ENCODE measurements at regions not wholly inside any gene's neighbourhood (a gene's known extent, or its start where the extent isn't known, plus 50 kb on each side); places are given as distances from the start of the nearest gene placed in this dataset.

DNA sequence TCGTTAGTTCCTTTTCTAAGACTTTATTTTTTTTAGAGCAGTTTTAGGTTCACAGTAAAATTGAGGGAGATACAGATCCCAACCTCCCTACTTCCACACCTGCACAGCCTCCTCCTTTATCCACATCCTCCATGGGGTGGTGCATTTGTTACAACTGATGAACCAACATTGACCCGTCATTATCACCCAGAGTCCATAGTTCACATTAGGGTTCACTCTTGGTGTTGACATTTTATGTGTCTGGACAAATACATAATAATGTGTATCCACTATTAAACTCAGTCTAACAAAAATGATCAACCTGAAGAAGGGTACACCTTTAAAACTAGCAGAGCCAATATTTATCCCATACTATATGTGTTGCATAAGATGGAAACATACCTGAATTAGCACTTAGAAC, 130.4 kb upstream of the CCDC28A start:
- ATAC-seq (no peak), DNase-seq (no peak)
- no peaks in the 10 kb centered on the region for H3K27me3 Mint-ChIP-seq
- H3K4me3 Mint-ChIP-seq, result no peak overlapping the region
- no peaks in the 10 kb centered on the region for H3K36me3 ChIP-seq (ENCODE audit: control insufficient read depth in 2 of 3, insufficient read depth in 3 of 3, low read length in 3 of 3)
- no peak overlapping the region for H3K4me3 ChIP-seq (ENCODE audit: low read length)
- ChIA-PET POLR2A (no interaction called here), CTCF (no interaction called here)
- no peaks in the 10 kb centered on the region for H3K4me1 Mint-ChIP-seq
- no peaks in the 10 kb centered on the region for H3K4me1 ChIP-seq (ENCODE audit: control insufficient read depth in 2 of 2, insufficient read depth in 2 of 2, low read length in 2 of 2)
- no peak overlapping the region for H3K27ac ChIP-seq (ENCODE audit: low read depth, low read length)
- H3K9me3 ChIP-seq (ENCODE audit: control insufficient read depth in 2 of 3, low read length in 3 of 3), result no peaks in the 10 kb centered on the region
- no peaks in the 10 kb centered on the region for H3K27me3 ChIP-seq (ENCODE audit: control insufficient read depth in 2 of 2, insufficient read depth in 2 of 2, low read length in 2 of 2)
- no peak overlapping the region for H3K27ac Mint-ChIP-seq
- intact Hi-C loops (cut with micrococcal nuclease), result no loop called here
- H3K9me3 Mint-ChIP-seq, result peaks cover 0 to 2% (median 0%) of the 10 kb centered on the region in 11 donors
- H3K36me3 Mint-ChIP-seq, result no peaks in the 10 kb centered on the region

DNA sequence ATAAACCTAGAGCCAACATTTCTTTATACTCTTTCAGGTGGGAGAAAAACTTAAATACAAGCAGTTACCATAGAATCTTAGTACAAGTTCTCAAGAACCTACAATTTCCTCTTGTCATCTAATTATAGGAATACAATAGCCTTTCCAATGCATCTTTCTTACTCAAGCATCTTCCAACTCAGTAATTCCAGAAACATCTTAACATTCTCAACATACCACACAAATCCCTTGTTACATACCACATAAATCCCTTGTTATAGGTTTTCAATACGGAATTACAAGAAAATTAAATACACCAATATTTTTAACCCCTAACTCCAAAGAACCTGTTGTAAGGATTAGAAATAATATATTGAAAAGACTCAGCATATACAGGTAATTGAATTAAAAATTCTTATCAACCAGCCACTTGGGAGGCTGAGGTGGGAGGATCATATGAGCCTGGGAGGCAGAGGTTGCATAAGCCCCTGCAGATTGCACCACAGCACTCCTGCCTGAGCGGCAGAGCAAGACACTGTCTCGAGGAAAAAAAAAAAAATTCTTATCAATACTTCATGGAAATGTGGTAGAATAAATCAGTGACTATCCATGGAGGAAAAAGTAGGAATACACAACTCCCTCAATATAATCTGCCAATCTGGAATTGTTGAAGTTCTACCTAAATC, 127.5 kb upstream of the CCDC28A start:
- H3K9me3 Mint-ChIP-seq, result peaks cover 0 to 2% (median 0%) of the 10 kb centered on the region in 11 donors
- peaks cover 0 to 4% (median 0%) of the 10 kb centered on the region in 5 donors for H3K27me3 Mint-ChIP-seq
- H3K27me3 ChIP-seq (ENCODE audit: control insufficient read depth in 2 of 2, insufficient read depth in 2 of 2, low read length in 2 of 2), result no peaks in the 10 kb centered on the region
- H3K27ac ChIP-seq (ENCODE audit: low read depth, low read length), result no peak overlapping the region
- no peaks in the 10 kb centered on the region for H3K4me1 Mint-ChIP-seq
- no peak overlapping the region for H3K27ac Mint-ChIP-seq
- ATAC-seq (no peak), DNase-seq (no peak)
- ChIA-PET CTCF (no interaction called here), POLR2A (no interaction called here)
- no peak overlapping the region for H3K4me3 ChIP-seq (ENCODE audit: low read length)
- no peaks in the 10 kb centered on the region for H3K9me3 ChIP-seq (ENCODE audit: control insufficient read depth in 2 of 3, low read length in 3 of 3)
- H3K36me3 Mint-ChIP-seq, result no peaks in the 10 kb centered on the region
- intact Hi-C loops (cut with micrococcal nuclease), result no loop called here
- H3K4me3 Mint-ChIP-seq, result no peak overlapping the region
- no peaks in the 10 kb centered on the region for H3K36me3 ChIP-seq (ENCODE audit: control insufficient read depth in 2 of 3, insufficient read depth in 3 of 3, low read length in 3 of 3)
- H3K4me1 ChIP-seq (ENCODE audit: control insufficient read depth in 2 of 2, insufficient read depth in 2 of 2, low read length in 2 of 2), result no peaks in the 10 kb centered on the region

- ATAC-seq (no peak), DNase-seq (no peak)
- H3K4me1 ChIP-seq (ENCODE audit: control insufficient read depth in 2 of 2, insufficient read depth in 2 of 2, low read length in 2 of 2), result no peaks in the 10 kb centered on the region
- intact Hi-C loops (cut with micrococcal nuclease), result no loop called here
- H3K9me3 ChIP-seq (ENCODE audit: control insufficient read depth in 2 of 3, low read length in 3 of 3), result no peaks in the 10 kb centered on the region
- Mint-ChIP-seq H3K9me3 (peaks cover 0 to 2% (median 0%) of the 10 kb centered on the region in 11 donors), H3K4me1 (no peaks in the 10 kb centered on the region), H3K27me3 (peaks cover 0 to 4% (median 0%) of the 10 kb centered on the region in 5 donors), H3K27ac (no peak overlapping the region), H3K4me3 (no peak overlapping the region), H3K36me3 (no peaks in the 10 kb centered on the region)
- ChIA-PET POLR2A (no interaction called here), CTCF (interaction anchor here (0.8 kb wide), 1 partner anchor 88 kb away, joined by 3 read pairs; no protein-coding TSS in a partner anchor)
- no peaks in the 10 kb centered on the region for H3K27me3 ChIP-seq (ENCODE audit: control insufficient read depth in 2 of 2, insufficient read depth in 2 of 2, low read length in 2 of 2)
- H3K4me3 ChIP-seq (ENCODE audit: low read length), result no peak overlapping the region
- H3K36me3 ChIP-seq (ENCODE audit: control insufficient read depth in 2 of 3, insufficient read depth in 3 of 3, low read length in 3 of 3), result no peaks in the 10 kb centered on the region
- H3K27ac ChIP-seq (ENCODE audit: low read depth, low read length), result no peak overlapping the region
These were observed 126.6 kb upstream of the CCDC28A start for GRCh38 chr6:138647006-138647405.

- intact Hi-C loops (cut with micrococcal nuclease), result no loop called here
- CTCF ChIA-PET, result no interaction called here
- H3K4me1 Mint-ChIP-seq, result no peaks in the 10 kb centered on the region
- POLR2A ChIA-PET, result no interaction called here
- H3K27ac Mint-ChIP-seq, result no peak overlapping the region
- peaks cover 0 to 2% (median 0%) of the 10 kb centered on the region in 11 donors for H3K9me3 Mint-ChIP-seq
- ATAC-seq (no peak), DNase-seq (no peak)
- peaks cover 0 to 5% (median 0%) of the 10 kb centered on the region in 5 donors for H3K27me3 Mint-ChIP-seq
- Histone ChIP-seq H3K4me3 (ENCODE audit: low read length) (no peak overlapping the region), H3K9me3 (ENCODE audit: control insufficient read depth in 2 of 3, low read length in 3 of 3) (no peaks in the 10 kb centered on the region), H3K4me1 (ENCODE audit: control insufficient read depth in 2 of 2, insufficient read depth in 2 of 2, low read length in 2 of 2) (no peaks in the 10 kb centered on the region), H3K36me3 (ENCODE audit: control insufficient read depth in 2 of 3, insufficient read depth in 3 of 3, low read length in 3 of 3) (no peaks in the 10 kb centered on the region), H3K27ac (ENCODE audit: low read depth, low read length) (no peak overlapping the region), H3K27me3 (ENCODE audit: control insufficient read depth in 2 of 2, insufficient read depth in 2 of 2, low read length in 2 of 2) (no peaks in the 10 kb centered on the region)
- H3K36me3 Mint-ChIP-seq, result no peaks in the 10 kb centered on the region
- H3K4me3 Mint-ChIP-seq, result no peak overlapping the region
These were observed 125.4 kb upstream of the CCDC28A start for GRCh38 chr6:138648127-138648526.

- Mint-ChIP-seq H3K9me3 (no peaks in the 10 kb centered on the region), H3K4me1 (peaks cover 0 to 11% (median 6%) of the 10 kb centered on the region in 7 donors), H3K27ac (no peak overlapping the region), H3K4me3 (no peak overlapping the region), H3K27me3 (peaks cover 0 to 19% (median 2%) of the 10 kb centered on the region in 5 donors), H3K36me3 (no peaks in the 10 kb centered on the region)
- intact Hi-C loops (cut with micrococcal nuclease), result no loop called here
- Histone ChIP-seq H3K36me3 (ENCODE audit: control insufficient read depth in 2 of 3, insufficient read depth in 3 of 3, low read length in 3 of 3) (no peaks in the 10 kb centered on the region), H3K4me3 (ENCODE audit: low read length) (no peak overlapping the region), H3K4me1 (ENCODE audit: control insufficient read depth in 2 of 2, insufficient read depth in 2 of 2, low read length in 2 of 2) (no peaks in the 10 kb centered on the region), H3K27ac (ENCODE audit: low read depth, low read length) (no peak overlapping the region), H3K9me3 (ENCODE audit: control insufficient read depth in 2 of 3, low read length in 3 of 3) (no peaks in the 10 kb centered on the region), H3K27me3 (ENCODE audit: control insufficient read depth in 2 of 2, insufficient read depth in 2 of 2, low read length in 2 of 2) (no peaks in the 10 kb centered on the region)
- ChIA-PET CTCF (no interaction called here), POLR2A (no interaction called here)
- no peak for DNase-seq
- ATAC-seq, result no peak
These were observed 122.1 kb upstream of the CCDC28A start for GRCh38 chr6:138651491-138651890.

DNA sequence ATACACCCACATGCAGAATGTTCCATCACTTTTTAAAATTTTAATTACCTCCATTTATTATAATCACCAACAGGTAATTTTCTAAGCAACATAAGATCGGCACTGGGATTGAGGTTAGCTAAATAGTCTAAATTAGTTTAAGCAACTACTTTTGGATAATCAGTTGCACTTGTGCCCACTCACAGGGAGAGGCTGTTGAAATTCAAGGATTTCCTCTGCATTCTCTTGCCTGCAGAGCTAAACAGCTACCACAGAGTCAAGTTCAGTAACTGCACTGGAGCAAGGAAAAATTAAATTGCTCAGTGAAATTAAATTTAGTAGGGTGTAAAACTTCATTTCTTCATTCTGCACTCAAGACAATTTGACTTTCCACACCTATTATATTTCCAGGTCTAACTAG, 120.7 kb upstream of the CCDC28A start:
- Mint-ChIP-seq H3K4me3 (no peak overlapping the region), H3K36me3 (no peaks in the 10 kb centered on the region), H3K27me3 (peaks cover 0 to 28% (median 5%) of the 10 kb centered on the region in 5 donors), H3K9me3 (no peaks in the 10 kb centered on the region), H3K27ac (no peak overlapping the region), H3K4me1 (peaks cover 0 to 11% (median 6%) of the 10 kb centered on the region in 7 donors)
- ChIA-PET CTCF (interaction anchor here (0.6 kb wide), 1 partner anchor 994 kb away, joined by 3 read pairs; no protein-coding TSS in a partner anchor), POLR2A (no interaction called here)
- intact Hi-C loops (cut with micrococcal nuclease), result no loop called here
- Histone ChIP-seq H3K27ac (ENCODE audit: low read depth, low read length) (no peak overlapping the region), H3K4me1 (ENCODE audit: control insufficient read depth in 2 of 2, insufficient read depth in 2 of 2, low read length in 2 of 2) (no peaks in the 10 kb centered on the region), H3K36me3 (ENCODE audit: control insufficient read depth in 2 of 3, insufficient read depth in 3 of 3, low read length in 3 of 3) (no peaks in the 10 kb centered on the region), H3K27me3 (ENCODE audit: control insufficient read depth in 2 of 2, insufficient read depth in 2 of 2, low read length in 2 of 2) (no peaks in the 10 kb centered on the region), H3K9me3 (ENCODE audit: control insufficient read depth in 2 of 3, low read length in 3 of 3) (no peaks in the 10 kb centered on the region), H3K4me3 (ENCODE audit: low read length) (no peak overlapping the region)
- DNase-seq, result no peak
- no peak for ATAC-seq

GRCh38 chr6:138653435-138653834, 120.1 kb upstream of the CCDC28A start:
- peaks cover 0 to 11% (median 6%) of the 10 kb centered on the region in 7 donors for H3K4me1 Mint-ChIP-seq
- H3K36me3 Mint-ChIP-seq, result no peaks in the 10 kb centered on the region
- H3K27ac Mint-ChIP-seq, result no peak overlapping the region
- H3K9me3 Mint-ChIP-seq, result no peaks in the 10 kb centered on the region
- Histone ChIP-seq H3K9me3 (ENCODE audit: control insufficient read depth in 2 of 3, low read length in 3 of 3) (no peaks in the 10 kb centered on the region), H3K36me3 (ENCODE audit: control insufficient read depth in 2 of 3, insufficient read depth in 3 of 3, low read length in 3 of 3) (no peaks in the 10 kb centered on the region), H3K4me1 (ENCODE audit: control insufficient read depth in 2 of 2, insufficient read depth in 2 of 2, low read length in 2 of 2) (no peaks in the 10 kb centered on the region), H3K4me3 (ENCODE audit: low read length) (no peak overlapping the region), H3K27me3 (ENCODE audit: control insufficient read depth in 2 of 2, insufficient read depth in 2 of 2, low read length in 2 of 2) (no peaks in the 10 kb centered on the region), H3K27ac (ENCODE audit: low read depth, low read length) (no peak overlapping the region)
- ATAC-seq (no peak), DNase-seq (no peak)
- H3K27me3 Mint-ChIP-seq, result peaks cover 0 to 30% (median 5%) of the 10 kb centered on the region in 5 donors
- H3K4me3 Mint-ChIP-seq, result no peak overlapping the region
- intact Hi-C loops (cut with micrococcal nuclease), result no loop called here
- CTCF ChIA-PET, result interaction anchor here (0.6 kb wide), 1 partner anchor 1251 kb away, joined by 3 read pairs; no protein-coding TSS in a partner anchor
- POLR2A ChIA-PET, result interaction anchor here (0.7 kb wide), 1 partner anchor 11 kb away, joined by 5 read pairs; no protein-coding TSS in a partner anchor

Measured in naive thymus-derived CD4-positive, alpha-beta T cell (primary cell).